Right lobe of liver (tissue), 4 donors: ENCODE measurements at regions not wholly inside any gene's neighbourhood (a gene's known extent, or its start where the extent isn't known, plus 50 kb on each side); places are given as distances from the start of the nearest gene placed in this dataset.

Experiments used
- CTCF ChIP-seq, 4 donors: fragments of 200-600 bp in 3 of 4; fragments of 450-650 bp in 1 of 4; IDR thresholded peaks; one replicate each; pipeline versions ENCODE4 v1.5.1 to v1.8.0; 2016 to 2022; ENCODE audit warnings: antibody characterized with exemption in 4 of 4, mild to moderate bottlenecking in 2 of 4
- POLR2A ChIP-seq: fragments of 450-650 bp; IDR thresholded peaks from one replicate; pipeline ENCODE4 v1.6.1; 2017; ENCODE audit warnings: antibody characterized with exemption, mild to moderate bottlenecking
- donor health status: DM: no; HTN: no; CAD: no.
- donor health status: DM: no; HTN: no; CAD: no.
- donor health status: DM: no; HTN: yes; CAD: no.

GRCh38 chr2:58484629-58485028, 243.5 kb upstream of the FANCL start:
- TF ChIP-seq POLR2A (no peak), CTCF (IDR thresholded peaks at IDR 0.05) (no peak)
